DOHH2 (cell line): ENCODE measurements at regions not wholly inside any gene's neighbourhood (a gene's known extent, or its start where the extent isn't known, plus 50 kb on each side); places are given as distances from the start of the nearest gene placed in this dataset.

Source experiments
- H3F3A ChIP-seq: fragments of 200-600 bp; sonication (generic), shearing (Covaris generic); 2 replicates; pipeline ENCODE4 v1.6.0; 2016; ENCODE audit warnings: antibody characterized with exemption, mild to moderate bottlenecking; ENCODE audit not compliant: control insufficient read depth, insufficient read depth
- H3K27ac ChIP-seq: fragments of 200-600 bp; sonication (generic); 2 replicates; pipeline ENCODE4 v1.5.1; 2014; ENCODE audit warnings: low read depth, mild to moderate bottlenecking, low read length, moderate library complexity
- H3K27me3 ChIP-seq: fragments of 200-600 bp; sonication (generic); 2 replicates; pipeline ENCODE4 v1.6.1; 2014; ENCODE audit warnings: mild to moderate bottlenecking, low read length, mixed read lengths; ENCODE audit not compliant: control insufficient read depth
- H3K36me3 ChIP-seq: fragments of 200-600 bp; sonication (generic); 2 replicates; pipeline ENCODE4 v1.6.1; 2014; ENCODE audit warnings: mild to moderate bottlenecking, low read length, moderate library complexity, mixed read lengths; ENCODE audit not compliant: control insufficient read depth
- H3K4me1 ChIP-seq: fragments of 200-600 bp; sonication (generic); 2 replicates; pipeline ENCODE4 v1.6.1; 2014; ENCODE audit warnings: mild to moderate bottlenecking, low read length, mixed read lengths; ENCODE audit not compliant: control insufficient read depth
- H3K4me2 ChIP-seq: fragments of 200-600 bp; sonication (generic); 2 replicates; pipeline ENCODE4 v1.6.0; 2014; ENCODE audit warnings: mild to moderate bottlenecking, low read length, moderate library complexity
- H3K4me3 ChIP-seq: fragments of 200-600 bp; sonication (generic); 2 replicates; pipeline ENCODE4 v1.5.1; 2014; ENCODE audit warnings: mild to moderate bottlenecking, low read length, mixed read lengths
- H3K79me2 ChIP-seq: fragments of 200-600 bp; sonication (generic); 2 replicates; pipeline ENCODE4 v1.6.1; 2014; ENCODE audit warnings: mild to moderate bottlenecking, low read length, mixed read lengths; ENCODE audit not compliant: control insufficient read depth
- H3K9me2 ChIP-seq: fragments of 200-600 bp; sonication (generic); replicated peaks from 2 replicates; pipeline ENCODE4 v1.6.1; 2014; ENCODE audit warnings: mild to moderate bottlenecking, low read length, mixed read lengths; ENCODE audit not compliant: control insufficient read depth
- H3K9me3 ChIP-seq: fragments of 200-600 bp; sonication (generic); 2 replicates; pipeline ENCODE4 v1.6.1; 2014; ENCODE audit warnings: antibody characterized with exemption, low read length, mixed read lengths; ENCODE audit not compliant: control insufficient read depth, insufficient read depth
- H4K20me1 ChIP-seq: fragments of 200-600 bp; sonication (generic); 2 replicates; pipeline ENCODE4 v1.6.0; 2014; ENCODE audit warnings: low read depth, mild to moderate bottlenecking, antibody characterized with exemption, low read length, moderate library complexity; ENCODE audit not compliant: control insufficient read depth, insufficient read depth
- EZH2phosphoT487 ChIP-seq: fragments of 200-600 bp; sonication (generic); IDR thresholded peaks from 2 replicates; pipeline ENCODE4 v1.6.1; 2017; ENCODE audit warnings: borderline replicate concordance, mild to moderate bottlenecking, antibody characterized with exemption, low read length, moderate library complexity, mixed read lengths
- TF ChIP-seq, protein P1 (sequence below): fragments of 200-600 bp; sonication (generic); IDR thresholded peaks from one replicate; pipeline ENCODE4 v1.5.1; 2014; ENCODE audit warnings: antibody characterized with exemption, mild to moderate bottlenecking, low read depth, low read length; ENCODE audit not compliant: poor library complexity, severe bottlenecking

DNA sequence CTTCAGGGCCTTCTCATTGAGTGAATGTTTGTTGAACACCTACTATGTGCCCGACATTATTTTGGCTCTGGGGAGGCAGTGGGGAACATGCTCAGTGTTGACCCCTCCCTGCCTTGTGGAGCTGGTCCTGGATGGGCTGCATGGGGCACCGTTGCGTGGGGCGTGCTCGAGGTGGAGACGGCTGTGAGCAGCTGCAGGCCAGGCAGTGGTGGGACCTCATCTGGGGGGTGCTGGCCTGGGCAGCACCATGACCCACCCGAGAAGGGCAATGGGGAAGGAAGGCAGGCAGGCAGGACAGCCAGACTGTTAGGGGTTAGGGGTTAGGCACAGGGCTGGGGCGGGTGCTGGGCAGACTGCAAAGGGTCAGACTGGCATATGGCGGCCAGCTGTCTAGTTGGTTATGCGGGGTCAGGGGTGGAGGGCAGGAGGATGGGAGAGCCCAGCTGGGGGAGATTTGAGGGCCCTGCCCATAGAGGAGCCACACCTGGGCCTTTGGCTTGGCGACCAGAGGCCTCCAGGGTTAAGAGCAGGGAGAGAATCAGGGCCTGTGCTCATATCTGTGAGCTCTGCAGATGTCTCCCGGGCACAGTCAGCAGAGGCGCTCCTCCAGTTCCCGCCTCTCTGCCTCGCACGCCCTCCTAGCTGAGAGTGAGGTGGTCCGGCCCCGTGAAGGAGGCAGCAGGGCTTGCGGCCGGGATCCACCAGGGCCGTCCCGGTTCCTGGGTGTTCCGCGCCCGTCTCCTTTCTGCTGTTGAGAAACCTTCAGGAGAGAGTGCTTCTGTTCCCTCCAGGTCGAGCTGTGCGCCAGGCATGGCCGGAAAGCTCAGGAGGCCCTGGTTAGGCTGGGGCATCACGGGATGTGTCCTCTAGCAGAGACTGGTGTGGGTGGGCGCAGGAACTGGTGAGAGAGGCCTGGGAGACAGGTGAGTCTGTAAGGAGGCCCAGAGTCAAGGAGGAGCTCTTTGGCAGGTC lies 73.3 kb downstream of the RGS12 start:
- TF ChIP-seq, protein P1, sequence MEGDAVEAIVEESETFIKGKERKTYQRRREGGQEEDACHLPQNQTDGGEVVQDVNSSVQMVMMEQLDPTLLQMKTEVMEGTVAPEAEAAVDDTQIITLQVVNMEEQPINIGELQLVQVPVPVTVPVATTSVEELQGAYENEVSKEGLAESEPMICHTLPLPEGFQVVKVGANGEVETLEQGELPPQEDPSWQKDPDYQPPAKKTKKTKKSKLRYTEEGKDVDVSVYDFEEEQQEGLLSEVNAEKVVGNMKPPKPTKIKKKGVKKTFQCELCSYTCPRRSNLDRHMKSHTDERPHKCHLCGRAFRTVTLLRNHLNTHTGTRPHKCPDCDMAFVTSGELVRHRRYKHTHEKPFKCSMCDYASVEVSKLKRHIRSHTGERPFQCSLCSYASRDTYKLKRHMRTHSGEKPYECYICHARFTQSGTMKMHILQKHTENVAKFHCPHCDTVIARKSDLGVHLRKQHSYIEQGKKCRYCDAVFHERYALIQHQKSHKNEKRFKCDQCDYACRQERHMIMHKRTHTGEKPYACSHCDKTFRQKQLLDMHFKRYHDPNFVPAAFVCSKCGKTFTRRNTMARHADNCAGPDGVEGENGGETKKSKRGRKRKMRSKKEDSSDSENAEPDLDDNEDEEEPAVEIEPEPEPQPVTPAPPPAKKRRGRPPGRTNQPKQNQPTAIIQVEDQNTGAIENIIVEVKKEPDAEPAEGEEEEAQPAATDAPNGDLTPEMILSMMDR, result no peak
- no peak for TF ChIP-seq EZH2phosphoT487
- Histone ChIP-seq H3K27ac (no peak overlapping the region), H3K36me3 (no peaks in the 10 kb centered on the region), H3K4me3 (no peak overlapping the region), H3K9me2 (no peaks in the 10 kb centered on the region), H3K4me2 (no peak overlapping the region), H4K20me1 (no peaks in the 10 kb centered on the region), H3K27me3 (peaks cover 15% of the 10 kb centered on the region), H3K4me1 (0 out of 2 replicates have a peak, but pooled peaks cover 3% of the 10 kb centered on the region), H3K9me3 (no peaks in the 10 kb centered on the region), H3F3A (no peaks in the 10 kb centered on the region), H3K79me2 (no peaks in the 10 kb centered on the region)

DNA sequence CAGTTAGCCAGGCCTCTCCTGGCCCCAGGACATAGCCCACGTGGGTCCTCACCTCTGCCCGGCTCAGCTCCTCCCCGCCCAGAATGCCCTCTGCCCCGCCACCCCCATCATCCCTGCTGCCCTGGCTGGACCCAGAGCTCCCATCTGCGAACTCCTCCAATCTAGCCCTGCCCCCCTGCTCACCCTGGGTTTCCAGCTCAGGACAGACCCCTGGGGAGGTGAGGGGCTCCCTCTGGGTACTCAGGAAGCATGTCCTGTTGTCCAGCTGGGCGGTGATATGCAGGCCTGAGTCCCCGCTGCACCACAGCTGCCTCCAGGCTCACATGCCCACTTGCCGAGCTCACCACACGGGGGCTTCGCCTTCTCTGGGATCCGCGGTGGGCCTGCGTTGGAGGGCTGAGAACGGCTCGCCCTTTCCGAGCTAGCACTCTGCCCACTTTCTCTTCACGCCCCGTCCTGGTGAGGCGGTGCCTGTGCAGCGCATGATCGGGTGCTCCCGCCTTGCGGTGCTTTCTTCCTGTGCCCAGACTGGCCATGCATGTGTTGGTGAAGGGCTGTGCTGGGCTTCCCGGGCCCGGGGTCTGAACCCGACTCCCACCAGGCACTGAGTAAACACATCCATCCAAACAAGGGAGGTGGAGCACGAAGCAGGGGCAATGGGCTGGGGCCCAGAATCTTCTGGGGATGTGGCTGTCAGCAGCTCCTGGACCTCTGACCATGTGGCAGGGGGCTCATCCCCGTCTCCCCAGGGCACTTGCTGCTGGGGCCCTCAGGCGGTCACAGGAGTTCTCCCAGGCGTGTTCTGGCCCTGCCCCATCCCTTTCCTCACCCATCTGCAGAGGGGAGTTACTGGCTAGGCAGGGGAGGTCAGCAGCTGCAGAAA lies 74.3 kb downstream of the RGS12 start:
- Histone ChIP-seq H3K79me2 (no peaks in the 10 kb centered on the region), H3K4me3 (no peak overlapping the region), H3F3A (no peaks in the 10 kb centered on the region), H3K9me2 (no peaks in the 10 kb centered on the region), H3K36me3 (no peaks in the 10 kb centered on the region), H3K27me3 (peaks cover 22% of the 10 kb centered on the region), H3K4me1 (0 out of 2 replicates have a peak, but pooled peaks cover 3% of the 10 kb centered on the region), H3K9me3 (no peaks in the 10 kb centered on the region), H3K4me2 (no peak overlapping the region), H4K20me1 (no peaks in the 10 kb centered on the region), H3K27ac (no peak overlapping the region)
- TF ChIP-seq, protein P1, result no peak
- no peak for TF ChIP-seq EZH2phosphoT487

DNA sequence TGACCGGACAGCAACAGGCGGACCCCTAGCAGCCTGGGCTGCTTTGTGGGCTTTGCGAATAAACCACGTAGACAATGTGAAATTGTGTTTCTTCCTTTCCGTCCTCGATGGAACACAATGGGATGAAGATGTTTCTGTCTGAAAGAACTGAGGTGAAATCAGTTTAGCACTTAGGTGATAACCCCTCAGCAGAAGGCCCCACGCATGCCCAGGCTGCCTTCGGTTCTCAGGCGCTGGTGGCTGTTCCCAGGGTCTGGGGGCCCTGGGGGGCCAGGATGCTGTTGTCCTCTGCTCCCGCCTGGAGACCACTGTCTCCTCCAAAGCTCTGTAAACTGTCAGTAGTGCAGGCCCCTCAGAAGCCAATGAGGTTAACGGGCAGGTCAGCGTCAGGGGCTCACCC lies 73.9 kb upstream of the HGFAC start:
- no peak overlapping the region for H3K27ac ChIP-seq
- H3K36me3 ChIP-seq, result no peaks in the 10 kb centered on the region
- no peaks in the 10 kb centered on the region for H3F3A ChIP-seq
- no peak overlapping the region for H3K4me2 ChIP-seq
- H3K4me1 ChIP-seq, result peaks cover 6% of the 10 kb centered on the region
- H3K9me3 ChIP-seq, result no peaks in the 10 kb centered on the region
- H3K79me2 ChIP-seq, result no peaks in the 10 kb centered on the region
- peaks cover 26% of the 10 kb centered on the region for H3K27me3 ChIP-seq
- no peaks in the 10 kb centered on the region for H4K20me1 ChIP-seq
- H3K4me3 ChIP-seq, result no peak overlapping the region
- TF ChIP-seq, protein P1, result no peak
- no peak for TF ChIP-seq EZH2phosphoT487
- no peaks in the 10 kb centered on the region for H3K9me2 ChIP-seq
